GM13977 (cell line): ENCODE measurements at regions not wholly inside any gene's neighbourhood (a gene's known extent, or its start where the extent isn't known, plus 50 kb on each side); places are given as distances from the start of the nearest gene placed in this dataset.

Source experiments
- DNase-seq: peaks from one replicate; pipeline ENCODE4 v3.0.0; 2012; ENCODE audit warnings: low spot score
- in situ Hi-C: fragments of 300-500 bp; cut with MboI; formaldehyde crosslinking; loops from one replicate; pipeline ENCODE4 v1.12.0; 2022; ENCODE audit warnings: low sequenced_read_pairs, low pct_unique_long_range_greater_than_20kb, mixed read lengths, inconsistent platforms; ENCODE audit not compliant: unreplicated experiment
- TF ChIP-seq, protein P1 (sequence below): IDR thresholded peaks from 2 replicates; pipeline ENCODE4 v1.5.1; 2012; ENCODE audit warnings: mild to moderate bottlenecking, control low read depth; ENCODE audit not compliant: insufficient read depth; ENCODE audit errors: extremely low read depth, missing control alignments

DNA sequence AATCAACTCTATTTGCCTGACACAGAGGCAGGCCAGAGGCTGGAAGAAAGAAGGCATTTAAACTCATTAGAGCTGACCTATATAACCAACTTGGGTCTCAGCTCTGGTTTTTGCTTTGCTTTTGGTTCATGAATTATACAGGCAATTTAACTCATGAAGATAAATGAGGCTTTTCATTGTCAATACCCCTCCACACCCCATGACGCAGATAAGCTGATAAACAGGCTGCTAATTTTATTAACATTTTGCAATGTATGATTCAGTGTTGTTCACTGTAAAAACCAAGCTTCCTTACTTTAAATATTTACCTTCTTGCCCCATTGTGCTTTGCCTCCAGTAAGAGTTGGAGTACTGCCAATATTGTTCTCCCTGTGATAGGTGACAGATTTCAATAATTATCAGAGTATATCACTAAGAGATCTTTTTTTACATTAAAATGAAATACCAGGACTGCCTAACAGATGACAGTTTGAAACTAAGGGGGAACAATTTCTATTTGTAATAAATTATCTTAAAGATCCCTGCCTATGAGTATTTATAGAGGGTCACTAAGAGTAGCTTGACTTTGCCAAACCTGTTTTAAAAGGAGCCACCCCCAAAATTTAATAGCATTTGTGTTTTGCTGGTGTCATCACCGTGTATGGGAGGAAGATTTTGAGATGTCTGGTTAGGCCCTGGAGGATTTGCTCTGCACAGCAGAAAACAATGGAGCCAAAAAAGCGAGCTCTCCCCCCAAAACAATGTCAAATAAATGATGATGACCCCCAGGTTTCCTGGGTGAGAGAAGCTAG lies 472.7 kb upstream of the NBEA start:
- TF ChIP-seq, protein P1, sequence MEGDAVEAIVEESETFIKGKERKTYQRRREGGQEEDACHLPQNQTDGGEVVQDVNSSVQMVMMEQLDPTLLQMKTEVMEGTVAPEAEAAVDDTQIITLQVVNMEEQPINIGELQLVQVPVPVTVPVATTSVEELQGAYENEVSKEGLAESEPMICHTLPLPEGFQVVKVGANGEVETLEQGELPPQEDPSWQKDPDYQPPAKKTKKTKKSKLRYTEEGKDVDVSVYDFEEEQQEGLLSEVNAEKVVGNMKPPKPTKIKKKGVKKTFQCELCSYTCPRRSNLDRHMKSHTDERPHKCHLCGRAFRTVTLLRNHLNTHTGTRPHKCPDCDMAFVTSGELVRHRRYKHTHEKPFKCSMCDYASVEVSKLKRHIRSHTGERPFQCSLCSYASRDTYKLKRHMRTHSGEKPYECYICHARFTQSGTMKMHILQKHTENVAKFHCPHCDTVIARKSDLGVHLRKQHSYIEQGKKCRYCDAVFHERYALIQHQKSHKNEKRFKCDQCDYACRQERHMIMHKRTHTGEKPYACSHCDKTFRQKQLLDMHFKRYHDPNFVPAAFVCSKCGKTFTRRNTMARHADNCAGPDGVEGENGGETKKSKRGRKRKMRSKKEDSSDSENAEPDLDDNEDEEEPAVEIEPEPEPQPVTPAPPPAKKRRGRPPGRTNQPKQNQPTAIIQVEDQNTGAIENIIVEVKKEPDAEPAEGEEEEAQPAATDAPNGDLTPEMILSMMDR, result no peak
- no peak for DNase-seq
- in situ Hi-C loops, result no loop called here

DNA sequence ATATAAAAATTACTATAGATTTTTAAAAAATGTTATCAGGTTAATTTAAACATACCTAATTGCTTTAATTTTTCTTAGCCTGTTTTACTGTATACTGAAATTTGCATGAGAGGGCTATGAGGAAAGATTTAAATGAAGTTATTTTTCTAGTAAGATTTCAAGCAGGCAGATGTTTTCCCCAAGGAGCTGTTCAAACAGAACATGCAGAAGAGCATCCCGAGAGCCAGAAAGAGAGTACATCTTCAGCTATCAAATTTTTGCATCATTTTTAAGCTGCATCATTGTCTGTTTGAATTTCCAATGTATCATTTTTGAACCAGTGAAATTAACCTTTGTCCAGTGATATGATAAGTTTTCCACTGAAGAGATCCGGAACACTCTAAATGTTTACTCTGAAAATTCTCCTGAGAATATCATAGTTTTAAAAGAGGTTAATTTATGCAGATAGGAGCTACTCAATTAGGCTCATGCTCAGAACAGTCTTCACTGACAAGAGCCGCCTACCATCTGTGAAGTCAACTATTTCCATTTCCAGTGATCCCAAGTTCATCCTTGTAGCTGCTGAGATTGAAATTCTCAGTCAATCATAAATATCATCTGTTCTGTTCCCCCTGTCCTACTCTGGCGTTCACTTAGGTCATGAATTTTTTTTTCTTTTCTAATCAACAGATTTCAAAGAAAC lies 467.7 kb upstream of the NBEA start:
- in situ Hi-C loops, result no loop called here
- DNase-seq, result no peak

DNA sequence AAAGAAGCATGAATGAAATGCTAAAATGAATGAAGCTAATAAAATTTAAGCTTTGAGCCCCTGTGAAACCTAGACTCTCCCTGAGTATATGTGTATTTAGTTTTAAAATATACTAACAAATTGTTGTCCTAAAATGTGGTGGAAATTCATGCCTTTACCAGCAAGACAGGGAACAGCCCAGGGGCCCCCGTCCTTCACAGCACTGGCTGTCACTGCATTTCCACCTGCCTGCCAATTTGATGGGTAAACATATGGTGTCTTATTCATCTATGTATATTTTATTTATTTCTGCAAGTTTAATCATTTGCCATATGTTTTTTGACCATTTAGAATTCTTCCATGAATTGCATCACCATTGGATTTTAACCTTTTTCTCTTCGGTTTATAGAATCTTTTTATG lies 463.7 kb upstream of the NBEA start:
- DNase-seq, result no peak
- in situ Hi-C loops, result no loop called here
- TF ChIP-seq, protein P1, result no peak

More for the DNA sequence above, 467.7 kb upstream of the NBEA start:
- TF ChIP-seq, protein P1, result no peak

DNA sequence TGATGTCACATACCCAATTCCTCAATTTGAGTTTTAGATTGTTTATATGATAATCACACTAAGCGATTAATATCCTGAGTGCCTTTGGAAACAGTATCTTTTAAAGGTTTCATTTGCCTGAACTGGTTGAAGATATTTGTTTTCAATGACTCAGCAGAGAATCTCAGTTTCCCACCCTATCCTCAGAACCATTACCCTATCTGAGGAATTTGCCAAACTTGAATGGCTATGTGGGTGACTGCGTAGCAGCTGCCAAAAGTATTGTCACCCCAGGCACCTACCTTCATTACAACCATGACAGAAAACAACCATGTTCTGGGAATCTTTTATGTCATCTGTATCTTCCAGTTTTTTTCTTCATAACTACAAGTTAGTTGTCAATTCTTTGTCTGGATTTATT lies 440.1 kb upstream of the NBEA start:
- no peak for DNase-seq
- TF ChIP-seq, protein P1, result no peak
- in situ Hi-C loops, result no loop called here

DNA sequence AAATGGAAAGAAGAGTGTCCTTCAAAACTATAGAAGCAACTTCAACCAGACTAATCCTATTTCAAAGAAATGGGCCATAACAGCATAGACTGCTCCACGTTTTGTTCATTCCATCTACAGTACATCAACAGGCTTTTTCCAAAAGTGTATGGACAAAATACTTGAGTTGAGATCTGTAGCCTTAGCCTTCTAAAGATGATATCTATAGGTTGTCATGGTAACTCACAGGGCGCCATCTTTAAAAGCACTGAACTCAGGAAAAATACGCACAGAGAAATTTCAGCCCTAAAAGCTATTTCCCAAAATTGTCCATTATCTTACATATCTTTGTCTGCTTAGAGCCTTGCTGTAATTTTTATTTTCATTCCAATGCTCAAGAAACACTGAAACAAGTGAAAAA lies 439.4 kb upstream of the NBEA start:
- TF ChIP-seq, protein P1, result no peak

DNA sequence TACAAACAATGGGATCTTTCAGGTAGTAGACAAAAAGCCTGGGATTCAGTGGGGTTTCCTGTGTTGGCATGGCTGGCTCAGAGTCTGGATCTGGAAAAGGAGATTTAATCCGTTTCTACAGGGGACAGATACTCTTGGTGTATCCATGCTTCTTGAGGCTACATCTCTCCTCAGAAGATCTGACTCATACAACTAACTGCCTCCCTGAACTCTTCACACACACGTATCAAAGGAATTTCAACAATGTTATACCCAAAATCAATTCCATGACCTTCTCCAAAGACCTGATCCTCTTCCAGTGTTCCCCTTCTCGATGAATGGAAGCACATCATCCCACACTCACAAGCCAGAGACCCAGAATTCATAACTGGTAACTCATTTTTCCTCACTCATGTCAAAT lies 435.3 kb upstream of the NBEA start:
- in situ Hi-C loops, result no loop called here
- TF ChIP-seq, protein P1, result no peak

More for the DNA sequence above, 439.4 kb upstream of the NBEA start:
- no peak for DNase-seq
- in situ Hi-C loops, result no loop called here

More for the DNA sequence above, 435.3 kb upstream of the NBEA start:
- DNase-seq, result no peak
